ENCODE measurements at regions not wholly inside any gene's neighbourhood (a gene's known extent, or its start where the extent isn't known, plus 50 kb on each side); places are given as distances from the start of the nearest gene placed in this dataset.

DNA sequence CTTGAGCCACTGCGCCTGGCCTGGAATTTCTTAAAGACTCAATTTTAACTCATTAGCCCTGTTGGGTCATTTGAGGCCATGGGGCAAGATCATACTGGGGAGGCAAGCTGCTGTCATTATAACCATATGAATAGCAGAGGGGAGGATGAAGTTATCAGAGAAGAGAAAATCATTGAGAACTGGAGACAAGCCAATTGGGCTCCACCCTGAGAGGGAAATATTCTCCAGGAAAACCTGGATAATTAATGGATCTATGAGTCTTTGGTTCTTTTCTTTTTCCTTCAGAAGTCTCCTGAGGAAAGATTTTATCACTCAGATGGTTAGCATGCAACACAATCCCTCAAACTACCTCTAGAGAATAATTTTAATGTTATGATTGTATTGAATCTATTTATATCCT is 569.6 kb upstream of the TUSC1 start:
- ATAC-seq (no peak), DNase-seq (no peak)
- Histone ChIP-seq H3K4me1 (no peaks in the 10 kb centered on the region), H3K36me3 (no peaks in the 10 kb centered on the region), H3K9me3 (peaks cover 0 to 26% (median 0%) of the 10 kb centered on the region in 11 donors), H3K27me3 (no peaks in the 10 kb centered on the region), H3K27ac (no peak overlapping the region), H3K4me3 (no peak overlapping the region)
- TF ChIP-seq, protein P1, sequence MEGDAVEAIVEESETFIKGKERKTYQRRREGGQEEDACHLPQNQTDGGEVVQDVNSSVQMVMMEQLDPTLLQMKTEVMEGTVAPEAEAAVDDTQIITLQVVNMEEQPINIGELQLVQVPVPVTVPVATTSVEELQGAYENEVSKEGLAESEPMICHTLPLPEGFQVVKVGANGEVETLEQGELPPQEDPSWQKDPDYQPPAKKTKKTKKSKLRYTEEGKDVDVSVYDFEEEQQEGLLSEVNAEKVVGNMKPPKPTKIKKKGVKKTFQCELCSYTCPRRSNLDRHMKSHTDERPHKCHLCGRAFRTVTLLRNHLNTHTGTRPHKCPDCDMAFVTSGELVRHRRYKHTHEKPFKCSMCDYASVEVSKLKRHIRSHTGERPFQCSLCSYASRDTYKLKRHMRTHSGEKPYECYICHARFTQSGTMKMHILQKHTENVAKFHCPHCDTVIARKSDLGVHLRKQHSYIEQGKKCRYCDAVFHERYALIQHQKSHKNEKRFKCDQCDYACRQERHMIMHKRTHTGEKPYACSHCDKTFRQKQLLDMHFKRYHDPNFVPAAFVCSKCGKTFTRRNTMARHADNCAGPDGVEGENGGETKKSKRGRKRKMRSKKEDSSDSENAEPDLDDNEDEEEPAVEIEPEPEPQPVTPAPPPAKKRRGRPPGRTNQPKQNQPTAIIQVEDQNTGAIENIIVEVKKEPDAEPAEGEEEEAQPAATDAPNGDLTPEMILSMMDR (IDR thresholded peaks at IDR 0.05) = no peak
- intact Hi-C loops (cut with DNase I) = no loop called here
- WGBS, 2 donors = 82 to 95% methylated on average over 1 of the region's 1 CpG

DNA sequence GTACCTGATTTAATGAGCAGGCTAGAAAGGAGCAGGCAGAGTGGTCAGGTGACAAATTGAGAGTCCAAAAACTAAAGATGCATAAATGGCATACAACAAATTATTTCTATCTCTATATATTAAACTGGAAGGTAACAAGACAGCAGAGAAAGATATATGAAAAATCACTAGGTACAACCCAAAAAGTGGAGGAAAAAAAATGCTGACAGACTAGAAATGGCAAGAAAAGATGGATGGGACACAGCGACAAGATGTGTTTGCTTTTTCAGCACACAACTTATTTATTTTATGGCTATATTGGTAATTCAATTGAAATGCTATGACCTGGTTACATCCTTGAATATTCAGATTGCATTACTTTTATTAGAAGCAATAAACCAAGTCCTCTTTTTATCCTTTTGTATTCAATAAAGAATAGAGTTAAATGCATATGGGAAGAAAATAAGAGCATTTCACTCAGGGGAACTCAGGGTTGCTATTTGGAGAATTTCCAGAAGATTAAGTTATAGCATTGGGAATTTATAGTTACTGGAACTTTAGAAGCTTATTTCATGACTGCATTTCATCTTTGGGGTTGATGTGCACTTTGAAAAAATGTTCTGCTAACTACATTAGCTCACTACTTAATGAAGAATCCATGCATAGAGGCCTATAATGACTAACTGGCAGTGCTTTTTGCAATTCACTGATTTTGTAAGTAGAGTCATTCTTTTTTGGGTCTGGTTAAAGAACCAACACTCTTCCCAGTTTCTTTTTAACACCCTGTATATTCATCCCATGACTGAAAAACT is 566.6 kb upstream of the TUSC1 start:
- H3K9me3 ChIP-seq = peaks cover 0 to 18% (median 0%) of the 10 kb centered on the region in 11 donors
- ATAC-seq = no peak
- WGBS, 2 donors = 79 to 82% methylated on average over 1 of the region's 1 CpG

DNA sequence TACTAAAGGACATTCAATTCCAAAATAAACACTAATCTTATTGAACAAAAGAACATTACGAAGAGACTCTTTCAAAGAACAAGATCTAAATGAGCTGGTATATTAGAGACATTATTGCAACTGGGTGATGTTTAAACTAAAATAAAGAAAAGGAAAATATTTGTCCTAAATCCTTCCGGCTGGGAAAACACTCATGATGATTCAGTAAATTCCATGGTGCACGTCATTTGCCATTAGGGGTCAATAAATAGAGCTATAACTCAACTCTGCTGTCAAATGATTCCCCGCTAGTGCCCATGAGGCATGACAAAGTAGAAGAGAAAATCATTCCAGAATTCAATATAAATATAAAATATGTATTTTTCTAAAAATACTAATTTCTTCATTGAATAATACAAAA is 565.5 kb upstream of the TUSC1 start:
- DNase-seq (no peak), ATAC-seq (no peak)
- Histone ChIP-seq H3K4me3 (no peak overlapping the region), H3K4me1 (no peaks in the 10 kb centered on the region), H3K27ac (no peak overlapping the region), H3K9me3 (peaks cover 0 to 7% (median 0%) of the 10 kb centered on the region in 11 donors), H3K36me3 (no peaks in the 10 kb centered on the region), H3K27me3 (no peaks in the 10 kb centered on the region)
- 77 to 81% methylated on average over 4 of the region's 4 CpGs for WGBS, 2 donors
- intact Hi-C loops (cut with DNase I) = no loop called here
- TF ChIP-seq, protein P1 (IDR thresholded peaks at IDR 0.05) = no peak

More for the DNA sequence above, 566.6 kb upstream of the TUSC1 start:
- DNase-seq = no peak
- H3K4me3 ChIP-seq = no peak overlapping the region
- H3K36me3 ChIP-seq = no peaks in the 10 kb centered on the region
- no peaks in the 10 kb centered on the region for H3K27me3 ChIP-seq
- intact Hi-C loops (cut with DNase I) = no loop called here
- TF ChIP-seq, protein P1 (IDR thresholded peaks at IDR 0.05) = no peak
- no peak overlapping the region for H3K27ac ChIP-seq
- H3K4me1 ChIP-seq = no peaks in the 10 kb centered on the region

DNA sequence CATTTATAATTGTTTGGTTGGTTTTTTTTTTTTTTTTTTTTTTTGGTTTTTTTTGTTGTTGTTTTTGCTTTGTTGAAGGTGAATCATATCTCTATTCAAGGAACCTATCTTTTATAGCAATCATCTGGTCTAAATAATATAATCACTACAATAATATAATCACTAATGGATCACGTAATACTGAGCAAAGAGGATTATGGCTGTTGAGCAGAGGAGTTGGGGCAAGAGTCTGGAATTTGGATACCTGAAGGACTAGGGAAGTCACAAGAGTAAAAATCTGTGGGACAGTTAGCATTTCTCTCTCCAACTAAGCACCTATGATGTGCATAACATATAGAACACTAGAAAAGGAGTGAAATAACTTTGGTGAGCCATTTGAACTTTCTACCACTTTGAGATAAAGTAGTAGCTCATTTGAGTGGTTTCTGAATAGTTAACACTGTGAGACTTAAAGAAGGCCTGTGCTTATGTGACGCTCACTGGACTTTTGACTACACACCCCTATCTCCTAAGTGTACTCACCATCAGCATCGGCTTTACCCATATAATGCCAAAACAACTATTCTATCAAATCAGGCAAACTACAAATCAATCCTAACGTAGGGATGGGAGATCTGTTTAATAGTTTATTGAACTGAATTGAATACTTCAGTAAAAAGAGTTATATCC is 564.9 kb upstream of the TUSC1 start:
- Histone ChIP-seq H3K4me3 (no peak overlapping the region), H3K27ac (no peak overlapping the region), H3K9me3 (peaks cover 0 to 4% (median 0%) of the 10 kb centered on the region in 11 donors), H3K4me1 (no peaks in the 10 kb centered on the region), H3K27me3 (no peaks in the 10 kb centered on the region), H3K36me3 (no peaks in the 10 kb centered on the region)
- intact Hi-C loops (cut with DNase I) = no loop called here
- 80 to 83% methylated on average over 4 of the region's 4 CpGs for WGBS, 2 donors
- TF ChIP-seq, protein P1 (IDR thresholded peaks at IDR 0.05) = no peak
- ATAC-seq (no peak), DNase-seq (no peak)
